HG03135 (cell line): ENCODE measurements at regions not wholly inside any gene's neighbourhood (a gene's known extent, or its start where the extent isn't known, plus 50 kb on each side); places are given as distances from the start of the nearest gene placed in this dataset.

Source experiments
- ATAC-seq: cut with Tn5 transposase; IDR thresholded peaks from one replicate; pipeline ENCODE4 v1.9.1; 2021; ENCODE audit warnings: mild to moderate bottlenecking, moderate library complexity; ENCODE audit not compliant: unreplicated experiment

DNA sequence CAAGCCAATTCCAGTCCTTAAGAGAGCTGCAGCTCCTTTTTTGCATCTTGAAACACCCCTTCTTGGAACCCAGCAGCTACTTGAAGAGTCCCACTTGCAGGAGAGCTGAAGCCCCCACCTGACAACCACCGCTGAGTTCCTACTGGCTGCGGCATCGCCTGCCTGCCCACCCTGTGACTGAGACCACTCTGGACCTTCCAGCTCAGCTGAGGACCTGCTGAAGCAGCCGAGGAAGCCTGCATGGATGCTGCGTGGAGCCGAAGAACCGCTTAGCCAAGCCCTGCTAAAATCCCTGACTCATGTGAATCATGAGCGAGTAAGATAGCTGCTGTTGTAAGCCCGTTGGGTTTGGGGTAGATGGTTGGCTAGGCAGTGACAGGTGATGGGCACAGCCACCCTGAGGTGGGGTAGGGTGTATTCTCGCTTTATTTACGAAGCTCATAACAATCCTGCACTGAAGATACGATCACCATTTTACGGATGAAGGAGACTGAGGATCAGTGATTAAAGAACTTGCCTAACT is 78.4 kb downstream of the INHBB start:
- no peak for ATAC-seq

DNA sequence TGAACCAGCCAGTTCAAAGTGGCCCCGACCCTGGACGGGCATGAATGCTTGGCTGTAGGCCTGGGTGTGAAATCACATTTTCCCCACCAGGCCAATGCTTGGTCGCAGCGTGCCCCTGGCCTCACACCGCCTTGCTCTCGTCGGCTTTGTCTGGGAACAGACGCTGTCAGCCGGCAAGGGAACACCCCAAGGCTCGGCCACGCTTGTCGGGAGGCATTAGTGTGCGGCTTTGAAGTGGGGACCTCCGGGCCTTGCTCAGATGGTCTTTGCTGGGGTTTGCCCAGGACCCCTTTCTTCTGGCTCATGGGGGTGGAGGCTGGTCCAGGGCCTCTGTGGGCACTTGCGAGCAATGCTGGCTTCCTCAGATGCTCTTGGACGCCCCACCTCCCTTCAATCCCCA is 79.1 kb downstream of the INHBB start:
- no peak for ATAC-seq

GRCh38 chr2:120428748-120429147 is 82.8 kb downstream of the INHBB start:
- no peak for ATAC-seq

DNA sequence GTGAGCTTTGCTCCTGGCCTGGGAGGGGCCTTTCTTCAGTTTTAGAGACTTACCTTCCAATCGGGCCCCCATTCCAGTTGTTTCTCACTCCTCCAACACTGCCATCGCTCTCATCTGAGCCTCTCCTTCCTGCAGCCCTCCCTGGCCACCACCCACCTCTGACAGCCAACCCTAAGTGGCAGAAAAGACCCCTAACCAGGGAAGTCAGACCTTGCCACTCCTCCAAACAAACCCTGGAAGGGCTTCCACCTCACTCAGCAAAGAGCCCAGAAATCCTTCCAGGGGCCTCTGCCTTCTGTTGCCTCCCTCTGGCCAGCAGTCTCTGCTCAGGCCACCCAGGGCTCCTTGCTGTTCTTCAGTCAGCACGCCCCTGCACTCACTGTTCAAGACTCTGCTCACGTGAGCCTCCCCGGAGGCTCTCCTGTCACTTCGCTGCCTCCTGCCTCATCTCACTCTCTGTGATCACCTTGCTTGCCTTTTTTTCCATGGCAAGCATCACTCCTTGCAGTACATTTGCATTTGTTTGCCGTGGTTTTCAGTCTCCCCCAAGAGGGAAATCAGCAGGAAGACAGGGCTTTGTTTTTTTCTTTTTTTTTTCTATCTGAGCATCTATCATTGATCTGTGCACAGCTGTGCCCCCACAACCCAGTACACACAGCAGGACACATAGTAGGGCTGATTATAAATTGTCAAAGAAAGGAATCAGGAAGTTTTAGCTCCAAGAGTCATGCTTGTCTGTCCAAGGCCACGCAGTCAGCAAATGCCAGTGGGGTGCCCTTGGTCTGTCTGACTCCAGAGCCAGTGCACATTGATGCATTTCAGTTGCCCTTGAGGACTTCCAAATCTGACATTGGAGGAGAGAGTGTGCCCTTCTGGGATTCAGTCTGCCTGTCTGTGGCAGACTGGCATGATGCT is 83.9 kb downstream of the INHBB start:
- ATAC-seq, result no peak

DNA sequence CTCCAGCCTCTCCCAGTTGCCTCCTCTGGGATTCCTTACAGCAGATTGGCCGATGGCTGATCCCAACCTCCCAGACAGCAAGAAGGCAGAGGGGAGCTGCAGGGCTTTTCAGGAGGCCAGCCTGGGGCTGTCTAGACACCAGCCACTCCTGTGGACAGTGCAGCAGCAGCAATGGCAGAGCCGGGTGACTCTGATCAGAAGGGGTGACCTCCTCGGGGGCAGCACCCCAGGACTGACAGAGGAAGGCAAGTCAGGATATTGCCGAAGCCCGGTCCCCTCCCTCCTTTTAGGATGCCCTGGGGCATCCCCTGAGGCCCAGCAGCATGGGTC is 84.5 kb downstream of the INHBB start:
- no peak for ATAC-seq

- ATAC-seq, result no peak
Measured at GRCh38 chr2:120430957-120431356, 85.0 kb downstream of the INHBB start.

DNA sequence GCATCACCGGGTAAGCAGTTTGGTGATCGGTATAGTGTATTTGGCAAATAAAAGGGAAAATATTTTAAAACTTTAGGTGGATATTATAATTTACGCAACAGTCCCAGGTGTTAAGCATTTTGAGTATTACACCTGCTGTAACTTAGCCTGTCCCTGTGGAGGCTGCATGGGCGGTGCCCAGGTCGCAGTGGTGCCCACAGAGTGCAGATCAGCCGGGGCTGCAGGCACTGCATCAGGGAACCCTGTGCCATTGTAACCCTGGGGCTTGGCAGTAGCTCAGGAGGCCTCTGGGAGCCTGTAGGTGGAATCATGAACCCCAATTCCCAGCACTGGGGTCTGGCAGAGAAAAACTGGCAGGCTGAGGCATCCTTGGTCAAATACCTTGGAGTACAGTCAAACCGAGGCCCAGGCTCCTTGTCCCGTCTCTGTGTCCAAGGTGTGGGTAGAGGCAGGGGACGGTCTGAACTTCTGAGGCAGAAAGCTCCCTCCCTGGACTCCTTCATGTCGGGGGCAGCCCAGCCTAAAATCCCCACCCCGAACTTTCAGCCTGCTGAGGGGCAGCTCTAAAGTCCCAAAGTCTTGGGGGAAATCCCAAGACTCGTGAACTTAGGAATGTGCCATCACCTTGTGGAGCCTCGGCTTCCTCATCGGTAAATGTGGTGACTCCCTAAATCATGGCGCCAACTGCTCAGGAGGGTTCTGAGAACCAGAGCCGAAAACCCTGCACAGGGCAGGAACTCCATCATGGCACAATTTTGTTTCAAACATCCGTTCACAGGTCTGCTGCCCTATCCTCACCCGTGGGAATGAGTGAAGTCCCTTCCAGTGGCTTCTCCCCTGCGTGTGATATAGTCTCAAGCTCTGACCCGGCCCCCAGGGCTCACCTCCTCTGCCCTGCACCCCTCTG is 85.7 kb downstream of the INHBB start:
- no peak for ATAC-seq

DNA sequence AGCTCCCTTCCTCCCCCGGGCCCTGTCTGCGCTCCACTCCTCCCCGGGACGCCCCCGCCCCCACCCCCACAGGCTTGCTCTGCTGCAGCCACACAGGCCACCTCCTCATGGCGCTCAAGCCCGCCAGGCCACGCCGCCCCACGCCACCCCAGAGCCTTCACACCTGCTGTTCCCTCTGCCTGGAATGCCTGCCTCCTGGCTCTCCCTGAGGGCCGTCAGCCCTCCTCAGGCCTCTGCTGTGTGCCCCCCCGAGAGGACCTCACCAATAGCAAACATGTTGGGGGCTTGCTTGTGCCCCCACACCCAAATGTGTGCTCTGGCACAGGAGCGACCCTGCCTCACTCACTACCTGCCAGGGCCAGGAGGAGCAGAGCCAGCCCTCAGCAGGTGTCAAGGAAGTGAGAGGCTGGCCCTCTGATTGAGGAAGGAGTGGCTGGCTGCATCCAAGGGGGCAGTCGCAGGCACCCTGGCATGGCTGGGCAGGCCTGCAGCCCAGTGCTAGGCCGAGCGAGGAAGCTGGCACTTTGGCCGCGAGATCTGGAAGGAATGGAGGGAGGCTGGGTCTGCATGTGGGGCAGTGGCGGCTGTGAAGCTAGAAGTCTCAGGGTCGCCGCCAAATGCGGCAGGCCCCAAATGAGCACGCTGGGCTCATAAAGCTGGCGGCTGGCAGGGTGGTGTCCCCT is 86.5 kb downstream of the INHBB start:
- ATAC-seq, result no peak

DNA sequence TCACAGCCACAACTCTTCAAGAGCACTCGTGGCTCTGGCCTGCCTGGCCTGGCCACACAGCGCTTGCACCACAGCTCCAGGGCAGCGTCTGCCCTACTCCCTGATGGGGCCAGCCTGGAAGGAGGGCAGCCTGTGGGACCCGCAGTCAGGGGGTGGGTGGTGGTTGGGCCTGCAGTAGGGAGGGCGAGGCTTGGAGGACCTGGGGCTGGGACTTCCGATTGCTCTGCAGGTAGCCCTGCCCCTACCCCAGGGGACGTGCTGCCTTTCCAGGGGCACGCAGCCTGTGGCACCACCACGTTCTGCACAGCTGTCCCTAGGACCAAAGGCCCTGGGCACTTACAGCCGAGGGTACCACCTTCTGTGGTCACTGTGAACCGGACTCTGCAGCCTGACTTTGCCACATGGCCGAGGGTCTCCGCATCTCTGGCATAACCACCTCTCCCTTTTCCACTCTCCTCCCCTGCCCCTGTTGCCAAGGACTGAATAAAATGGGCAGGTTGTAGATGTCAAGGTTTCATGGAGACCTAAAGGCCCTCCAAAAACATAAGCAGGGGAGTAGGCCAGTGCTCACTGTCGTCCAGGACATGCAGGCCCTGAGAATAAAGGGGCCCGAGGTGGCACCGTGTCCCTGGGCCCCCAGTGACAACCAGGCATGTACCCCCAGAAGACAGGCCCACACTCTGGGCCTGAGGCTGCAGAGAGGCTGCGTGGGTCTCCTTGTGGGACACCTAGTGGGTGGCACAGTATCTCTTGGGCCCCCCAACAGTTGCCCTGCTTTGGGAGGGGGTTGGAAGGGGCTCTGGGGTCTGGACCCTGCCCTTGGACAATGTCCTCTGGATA is 87.3 kb downstream of the INHBB start:
- no peak for ATAC-seq

GRCh38 chr2:120433816-120434290 is 87.9 kb downstream of the INHBB start:
- ATAC-seq, result no peak

DNA sequence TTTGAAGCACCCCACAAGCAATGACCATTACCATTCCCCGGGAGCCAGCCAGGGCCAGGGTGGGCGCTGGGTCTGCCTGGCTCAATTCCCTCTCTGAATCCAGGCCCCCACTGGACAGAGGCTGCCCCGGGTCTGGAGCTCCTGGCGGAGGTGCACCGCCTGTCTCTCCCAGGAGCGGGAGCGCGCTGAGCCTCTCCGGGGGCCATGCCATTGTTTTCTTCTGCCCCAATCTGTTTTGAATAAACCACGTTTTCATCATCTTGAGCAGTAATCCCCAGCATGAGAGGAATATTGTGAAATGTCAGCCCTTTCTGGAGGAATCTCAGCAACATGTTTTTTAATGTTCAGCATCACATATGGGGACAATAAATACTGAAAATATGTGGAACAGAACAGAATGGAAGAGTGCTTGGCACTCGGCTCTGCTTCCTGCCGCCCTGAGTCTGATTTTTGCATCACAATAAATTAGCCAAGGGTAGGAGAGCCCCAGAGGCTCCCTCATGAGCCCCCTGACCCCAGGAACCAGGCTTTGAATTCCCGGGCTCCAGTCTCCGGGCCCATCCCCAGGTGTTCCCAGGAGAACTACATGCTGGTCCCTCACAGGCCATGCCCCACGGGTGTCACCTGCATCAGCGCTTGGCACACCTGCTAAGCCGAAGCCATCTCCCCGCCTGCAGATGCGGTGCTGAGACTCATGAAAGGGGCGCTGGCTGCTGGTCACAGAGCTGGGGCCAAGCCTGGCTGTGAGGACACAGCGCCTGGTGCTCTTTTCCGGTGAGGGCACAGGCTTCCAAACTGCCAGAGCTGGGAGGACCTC is 88.8 kb downstream of the INHBB start:
- no peak for ATAC-seq

DNA sequence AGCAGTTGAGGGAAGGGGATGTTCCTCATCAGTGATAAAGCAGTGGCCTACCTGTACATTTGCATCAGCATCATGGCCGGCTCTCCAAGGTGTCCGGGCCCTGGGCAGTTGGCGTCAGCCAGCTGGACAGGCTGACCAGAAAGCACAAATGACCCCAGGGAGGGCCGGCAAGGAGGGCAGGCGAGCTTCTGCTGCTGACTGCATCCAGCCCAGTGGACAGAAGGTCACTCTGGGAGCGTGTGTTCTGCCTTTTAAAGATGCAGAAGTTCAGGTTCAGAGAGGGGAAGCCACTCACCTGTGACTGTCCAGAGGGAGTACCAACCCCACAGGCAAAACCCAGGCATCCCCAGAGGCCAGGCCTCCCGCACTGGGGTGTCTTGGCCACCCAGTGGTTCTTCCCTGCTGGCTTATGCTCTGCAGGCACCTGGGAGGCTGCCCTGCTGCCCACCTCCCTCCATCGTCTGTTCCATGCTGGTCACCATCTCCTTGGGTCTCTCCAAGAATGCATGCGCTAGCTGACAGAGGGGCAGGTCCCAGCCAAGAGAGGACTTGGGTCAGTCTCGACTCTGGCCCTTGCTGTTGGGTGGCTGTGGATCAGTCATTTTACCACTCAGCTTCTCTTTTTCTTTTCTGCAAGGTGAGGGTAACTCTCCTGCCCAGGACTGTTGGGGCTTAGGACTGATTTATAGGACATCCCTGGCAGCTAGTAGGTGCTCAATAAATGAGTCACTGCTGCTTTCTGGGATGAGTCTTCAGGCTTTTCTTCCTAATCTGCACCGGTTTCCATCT is 89.9 kb downstream of the INHBB start:
- ATAC-seq, result no peak

DNA sequence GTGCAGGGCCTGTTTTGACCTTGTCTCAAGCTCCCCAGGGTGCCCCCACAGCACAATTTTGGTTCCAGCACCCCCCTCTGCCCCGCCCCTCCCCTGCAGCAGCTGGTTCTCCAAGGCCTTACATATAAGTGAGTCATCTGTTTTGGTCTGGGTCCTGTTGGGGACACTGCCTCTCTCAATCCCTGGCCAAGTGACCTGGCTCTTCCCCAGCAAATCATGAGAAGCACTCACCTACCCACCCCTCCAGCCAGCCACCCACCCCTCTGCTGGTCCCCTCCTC is 90.5 kb downstream of the INHBB start:
- no peak for ATAC-seq

GRCh38 chr2:120436885-120437603 is 91.1 kb downstream of the INHBB start:
- ATAC-seq, result no peak

GRCh38 chr2:120437604-120438000 is 91.7 kb downstream of the INHBB start:
- ATAC-seq, result no peak

- ATAC-seq, result no peak
Measured at GRCh38 chr2:120438301-120439066, 92.5 kb downstream of the INHBB start.

DNA sequence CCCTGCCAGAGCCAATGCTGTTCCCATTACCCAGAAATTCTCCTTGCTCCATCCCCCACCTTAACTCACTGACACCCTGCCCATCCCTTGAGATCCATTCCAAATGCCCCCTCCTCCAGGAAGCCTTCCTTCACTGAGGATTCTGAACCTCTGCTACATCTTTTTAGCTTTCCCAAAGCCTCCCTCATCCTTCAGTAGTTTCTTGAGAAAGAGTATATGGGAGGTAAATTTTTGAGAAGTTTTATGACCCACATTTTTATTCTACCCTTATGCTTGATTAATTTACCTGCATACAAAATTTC is 93.1 kb downstream of the INHBB start:
- no peak for ATAC-seq
